HT1080 (cell line): ENCODE measurements at regions not wholly inside any gene's neighbourhood (a gene's known extent, or its start where the extent isn't known, plus 50 kb on each side); places are given as distances from the start of the nearest gene placed in this dataset.

Experiments
- DNase-seq: peaks from one replicate; pipeline ENCODE4 v3.0.0-alpha.2; 2015; ENCODE audit warnings: low read depth

- DNase-seq, result no peak
Measured at GRCh38 chr18:60754413-60755009, 381.9 kb upstream of the MC4R start.

DNA sequence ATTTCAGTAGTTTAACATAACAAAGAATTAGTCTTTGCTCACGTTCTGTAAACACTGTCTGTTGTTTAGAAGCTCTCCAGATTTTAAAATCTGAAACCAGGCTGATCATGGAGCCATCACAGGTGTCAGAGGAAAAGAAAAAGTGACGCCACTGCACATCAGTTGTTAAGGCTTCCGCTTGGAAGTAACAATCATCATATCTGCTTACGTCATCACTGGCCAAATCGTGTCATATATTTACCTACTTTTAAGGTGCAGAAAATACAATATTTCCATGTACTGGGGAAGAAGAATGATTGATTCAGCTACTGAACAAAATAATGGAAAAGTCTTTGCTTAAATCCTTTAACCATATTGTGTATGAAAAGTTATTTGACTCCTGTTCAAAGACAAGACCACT lies 382.6 kb upstream of the MC4R start:
- DNase-seq, result no peak

- no peak for DNase-seq
Measured at GRCh38 chr18:60775978-60776377, 403.4 kb upstream of the MC4R start.

DNA sequence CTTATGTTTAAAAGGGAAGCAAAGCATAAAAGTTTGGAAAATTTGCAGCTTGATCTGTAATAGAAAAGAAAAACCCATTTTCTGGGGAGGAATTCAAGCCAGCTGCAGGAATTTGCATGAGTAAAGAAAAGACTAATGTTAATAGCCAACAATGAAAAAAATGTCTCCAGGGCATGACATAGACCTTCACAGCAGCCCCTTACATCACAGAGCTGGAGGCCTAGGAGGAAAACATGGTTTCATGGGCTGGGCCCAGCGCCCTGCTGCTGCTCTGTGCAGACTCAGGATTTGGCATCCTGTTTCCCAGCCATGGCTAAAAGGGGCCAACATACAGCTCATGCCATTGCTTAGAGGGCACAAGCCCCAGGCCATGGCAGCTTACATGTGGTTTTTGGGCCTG lies 411.6 kb upstream of the MC4R start:
- DNase-seq, result no peak

GRCh38 chr18:60794802-60795201 lies 422.2 kb upstream of the MC4R start:
- no peak for DNase-seq

DNA sequence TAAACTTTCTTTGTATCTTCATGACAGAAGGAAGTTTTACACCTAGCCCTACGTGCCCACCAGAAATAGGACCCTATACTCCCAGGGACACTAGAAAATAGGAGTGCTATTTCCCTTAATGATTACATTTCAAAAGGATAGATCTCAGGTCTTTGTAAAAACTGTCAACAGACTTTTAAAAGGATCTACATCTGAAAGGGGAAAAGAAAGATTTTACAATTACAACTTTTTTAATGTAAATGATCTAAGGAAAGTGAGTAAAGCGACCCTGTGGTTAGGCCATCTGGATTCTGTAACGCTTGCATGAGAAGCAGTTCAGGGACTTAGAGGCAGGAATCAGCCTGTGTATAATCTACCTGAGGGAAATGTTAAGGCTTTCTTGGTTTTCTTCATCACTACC lies 431.8 kb upstream of the MC4R start:
- DNase-seq, result no peak

- DNase-seq, result no peak
Measured at GRCh38 chr18:60809937-60810336, 437.4 kb upstream of the MC4R start.

- no peak for DNase-seq
Measured at GRCh38 chr18:60812921-60813320, 440.3 kb upstream of the MC4R start.

DNA sequence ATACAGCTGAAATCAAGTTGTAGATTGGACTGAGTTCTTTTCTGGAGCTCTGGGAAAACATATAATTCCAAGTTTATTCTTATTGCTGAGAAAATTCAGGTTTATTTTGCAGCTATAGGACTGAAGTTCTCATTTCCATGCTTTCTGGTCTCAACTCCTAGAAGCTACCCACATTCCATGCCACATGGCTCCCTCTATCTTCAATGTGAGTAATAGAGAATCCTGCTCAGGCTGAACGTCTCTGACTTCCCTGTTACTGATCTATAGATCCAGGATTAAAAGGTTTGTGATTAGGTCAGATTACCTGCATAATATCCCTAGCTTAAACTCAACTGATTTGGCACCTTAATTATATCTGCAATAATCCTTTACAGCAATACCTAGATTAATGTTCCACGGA lies 453.8 kb upstream of the MC4R start:
- no peak for DNase-seq

DNA sequence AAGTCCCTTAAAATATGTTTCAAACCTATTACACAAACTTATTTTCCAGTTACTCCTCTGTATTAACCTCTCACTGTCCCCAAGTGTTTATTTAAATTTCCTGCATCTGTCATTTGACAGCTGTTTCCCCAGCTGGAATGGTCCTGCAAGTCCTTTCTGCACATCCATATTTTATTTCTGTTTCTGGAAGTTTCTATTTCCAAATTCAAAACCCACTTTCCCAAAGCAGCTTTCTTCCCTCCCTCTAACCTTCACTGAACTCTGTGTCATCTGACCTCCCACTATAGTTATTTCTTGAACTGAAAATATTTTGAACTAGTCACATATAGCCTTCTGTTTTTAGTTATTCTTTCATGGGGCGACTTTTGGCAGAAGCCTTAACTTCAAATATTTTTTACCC lies 459.4 kb upstream of the MC4R start:
- DNase-seq, result no peak

DNA sequence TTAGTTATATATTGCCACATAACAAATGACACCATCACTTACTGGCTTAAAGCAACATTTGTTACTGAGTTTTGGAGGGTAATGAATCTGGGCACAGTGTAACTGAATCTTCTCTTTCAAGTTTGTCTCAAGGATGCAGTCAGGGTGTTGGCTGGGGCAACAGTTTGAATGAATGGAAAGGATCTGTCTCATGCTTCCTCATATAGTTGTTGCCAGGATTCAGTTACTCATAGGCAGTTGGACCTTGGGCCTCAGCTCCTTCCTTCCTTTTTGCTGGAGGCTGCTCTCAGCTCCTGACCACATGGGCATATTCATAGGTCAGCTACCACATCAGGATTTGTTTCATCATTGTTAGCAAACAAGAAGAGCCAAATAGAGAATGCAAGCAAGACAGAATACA lies 466.1 kb upstream of the MC4R start:
- peak; percentile 78 for DNase-seq

DNA sequence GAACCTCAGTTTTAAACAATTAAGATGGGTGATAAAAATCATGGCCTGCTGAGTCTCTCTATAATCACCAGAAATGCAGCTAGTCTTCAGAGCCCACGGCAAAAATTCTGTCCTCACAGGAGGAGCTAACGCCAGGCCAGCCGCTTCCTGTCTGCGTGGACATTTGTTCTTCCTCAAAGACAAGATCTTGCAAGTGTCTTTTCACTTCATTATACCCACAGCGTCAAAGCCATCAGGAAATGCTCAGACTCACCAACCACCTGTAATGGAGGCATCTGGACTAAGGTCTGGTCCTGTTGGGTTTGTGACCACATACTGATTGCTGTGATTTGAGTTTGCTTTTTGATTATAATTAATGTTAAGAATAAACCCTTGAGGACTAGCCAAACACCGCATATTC lies 473.8 kb upstream of the MC4R start:
- no peak for DNase-seq

DNA sequence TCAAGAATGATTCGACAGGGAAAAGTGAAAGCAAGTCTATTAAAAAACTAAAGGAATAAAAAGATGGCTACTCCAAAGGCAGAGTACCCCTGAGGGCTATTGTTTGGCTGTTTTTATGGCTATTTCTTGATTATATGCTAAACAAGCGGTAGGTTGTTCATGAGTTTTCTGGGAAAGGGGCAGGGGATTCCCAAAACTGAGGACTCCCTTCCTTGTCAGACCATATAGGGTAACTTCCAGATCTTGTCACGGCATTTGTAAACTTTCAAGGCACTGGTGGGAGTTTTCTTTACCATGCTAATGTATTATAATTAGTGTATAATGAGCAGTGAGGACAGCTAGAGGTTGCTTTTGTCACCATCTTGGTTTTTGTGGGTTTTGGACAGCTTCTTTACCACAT lies 474.9 kb upstream of the MC4R start:
- no peak for DNase-seq

DNA sequence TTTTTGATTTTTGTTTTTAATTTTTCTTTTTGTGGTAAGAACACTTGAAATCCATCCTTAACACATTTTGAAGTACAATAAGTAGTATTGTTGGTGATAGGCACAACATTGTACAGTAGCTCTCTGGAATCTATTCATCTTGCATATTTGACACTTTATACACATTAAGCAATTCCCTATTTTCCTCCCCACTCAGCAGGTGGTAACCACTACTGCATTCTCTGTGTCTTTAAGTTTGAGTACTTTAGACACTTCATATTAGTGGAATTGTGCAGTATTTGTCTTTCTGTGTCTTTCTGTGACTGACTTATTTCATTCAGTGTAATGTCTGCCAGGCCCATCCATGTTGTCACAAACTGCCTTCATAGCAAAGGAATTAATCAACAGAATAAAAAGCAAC lies 471.7 kb upstream of the CDH20 start:
- DNase-seq, result peak; percentile 17

GRCh38 chr18:60862988-60863387 lies 470.2 kb upstream of the CDH20 start:
- no peak for DNase-seq

DNA sequence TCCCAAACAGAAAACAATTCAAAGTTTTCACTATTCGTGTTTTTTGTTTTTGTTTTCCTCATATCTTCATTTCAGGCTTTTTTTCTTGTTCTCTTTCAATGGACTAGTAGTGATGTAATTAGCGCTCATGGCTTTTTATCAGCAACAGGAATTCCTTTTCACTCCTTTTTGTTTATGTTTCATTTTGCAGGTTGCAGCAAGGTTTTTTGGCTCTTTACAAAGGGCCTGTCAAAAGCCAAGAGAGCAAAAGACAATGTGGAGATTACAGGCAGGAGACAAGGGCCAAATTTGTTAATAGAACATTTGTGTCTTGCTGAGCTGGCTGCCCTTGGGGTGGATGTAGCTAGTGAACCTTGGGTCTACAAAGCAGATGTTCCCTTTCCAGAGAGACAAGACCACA lies 467.4 kb upstream of the CDH20 start:
- DNase-seq, result no peak

GRCh38 chr18:60870261-60871153 lies 462.7 kb upstream of the CDH20 start:
- DNase-seq, result no peak

GRCh38 chr18:60872434-60872833 lies 460.8 kb upstream of the CDH20 start:
- DNase-seq, result no peak

GRCh38 chr18:60873708-60874107 lies 459.5 kb upstream of the CDH20 start:
- DNase-seq, result no peak

- no peak for DNase-seq
Measured at GRCh38 chr18:60875957-60876507, 457.2 kb upstream of the CDH20 start.

GRCh38 chr18:60880184-60880583 lies 453.0 kb upstream of the CDH20 start:
- no peak for DNase-seq

- DNase-seq, result no peak
Measured at GRCh38 chr18:60883587-60883986, 449.6 kb upstream of the CDH20 start.

DNA sequence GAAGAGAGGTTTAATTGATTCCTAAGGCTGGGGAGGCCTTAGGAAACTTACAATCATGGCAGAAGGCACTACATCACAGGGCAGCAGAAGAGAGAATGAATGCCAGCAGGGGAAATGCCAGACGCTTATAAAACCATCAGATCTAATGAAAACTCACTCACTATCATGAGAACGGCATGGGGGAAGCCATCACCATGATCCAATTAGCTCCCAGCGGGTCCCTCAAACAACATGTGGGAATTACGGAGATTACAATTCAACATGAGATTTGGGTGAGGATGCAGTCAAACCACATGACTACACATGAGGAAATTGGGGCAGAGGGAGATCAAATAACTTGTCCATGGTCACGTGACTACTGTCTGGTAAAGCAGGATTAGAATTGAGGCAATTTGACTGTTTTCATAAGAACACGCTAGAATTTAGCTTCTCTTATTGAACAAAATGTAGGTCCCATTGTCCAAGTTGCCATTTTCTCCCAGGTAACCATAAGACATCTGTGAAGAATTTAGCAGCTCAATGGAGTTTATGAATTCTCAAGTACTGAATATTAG lies 445.1 kb upstream of the CDH20 start:
- no peak for DNase-seq
